ENCODE measurements at regions not wholly inside any gene's neighbourhood (a gene's known extent, or its start where the extent isn't known, plus 50 kb on each side); places are given as distances from the start of the nearest gene placed in this dataset.
A peak's percentile ranks its signal among the peaks of the same experiment; 100 is the strongest.
"Not testable (repeated sequence)": the region's sequence is repeated elsewhere in the genome, so short reads cannot be mapped to it uniquely, and the experiment has no call there.

DNA sequence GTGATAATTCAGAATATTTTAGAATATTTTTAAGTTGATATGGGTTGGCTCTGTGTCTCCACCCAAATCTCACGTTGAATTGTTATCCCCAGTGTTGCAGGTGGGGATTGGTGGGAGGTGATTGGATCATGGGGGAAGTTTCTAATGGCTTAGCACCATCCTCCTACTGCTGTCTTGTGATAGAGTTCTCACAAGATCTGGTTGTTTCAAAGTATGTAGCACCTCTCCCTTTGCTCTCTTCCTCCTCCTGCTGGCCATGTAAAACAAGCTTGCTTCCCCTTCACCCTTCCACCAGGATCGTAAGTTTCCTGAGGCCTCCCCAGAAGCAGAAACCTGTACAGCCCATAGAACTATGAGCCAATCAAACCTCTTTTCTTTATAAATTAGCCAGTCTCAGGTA, 214.6 kb upstream of the C9orf72 start:
- DNase-seq (ENCODE audit: insufficient read length, low spot score) (no peak), FAIRE-seq (no peak)
- TF ChIP-seq POLR2A (IDR thresholded peaks at IDR 0.05; ENCODE audit: low read depth, low read length): no peak

DNA sequence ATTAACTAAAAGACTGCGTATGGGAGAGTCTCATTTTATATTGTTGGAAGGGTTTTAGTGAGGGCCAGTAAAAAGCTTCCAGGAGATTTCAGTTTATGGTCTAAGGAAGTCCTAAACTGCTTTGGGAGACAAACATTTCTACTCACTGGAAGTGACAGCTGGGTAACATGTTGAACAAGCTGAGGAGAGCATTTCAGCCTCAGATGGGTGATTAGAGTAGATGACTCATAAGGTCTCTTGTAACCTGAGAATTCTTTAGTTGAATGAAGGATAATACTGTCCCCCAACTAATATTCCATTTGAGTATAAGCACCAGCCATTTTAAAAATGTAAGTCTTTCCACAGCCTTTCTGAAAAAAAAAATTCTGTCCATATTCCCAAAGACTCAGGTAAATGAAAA, 218.0 kb upstream of the C9orf72 start:
- DNase-seq (ENCODE audit: insufficient read length, low spot score) (peak; percentile 6), FAIRE-seq (peak; percentile 75)
- no peak for TF ChIP-seq POLR2A (IDR thresholded peaks at IDR 0.05; ENCODE audit: low read depth, low read length)

DNA sequence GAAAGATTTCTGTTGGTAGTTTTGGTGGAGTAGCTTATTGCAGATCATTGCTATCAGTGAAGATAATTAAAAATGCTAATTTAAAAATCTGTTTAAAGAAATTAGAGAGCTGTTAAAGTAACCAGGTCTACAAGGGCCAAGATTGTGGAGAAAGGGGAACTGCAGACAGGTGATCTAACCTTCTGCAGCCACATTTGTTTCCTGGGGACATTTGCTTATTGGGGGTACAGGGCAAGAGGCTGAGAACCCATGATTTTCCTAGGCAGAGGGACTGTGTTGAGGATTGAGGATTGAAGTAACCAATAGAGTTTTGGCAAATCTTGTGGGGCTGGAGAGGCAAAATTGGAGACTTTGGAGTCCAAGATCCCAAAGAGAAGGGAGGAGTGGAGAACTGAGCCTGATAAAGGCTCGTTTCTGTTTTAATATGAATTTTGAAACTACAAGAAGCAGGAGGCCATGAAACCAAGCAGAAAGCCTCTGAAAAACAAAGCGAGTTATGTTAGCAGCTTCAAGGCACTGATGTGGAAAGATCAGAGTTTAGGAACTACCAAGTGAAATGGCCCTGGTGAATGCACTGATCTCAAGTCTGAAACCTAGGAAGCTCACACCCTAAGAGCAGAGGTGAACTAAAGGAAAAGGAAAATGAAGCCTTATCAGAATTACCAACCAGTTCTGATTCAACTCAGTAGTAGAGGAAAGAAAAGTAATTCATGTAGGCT, 219.8 kb upstream of the C9orf72 start:
- no peak for TF ChIP-seq POLR2A (IDR thresholded peaks at IDR 0.05; ENCODE audit: low read depth, low read length)
- FAIRE-seq (no peak), DNase-seq (ENCODE audit: insufficient read length, low spot score) (no peak)

DNA sequence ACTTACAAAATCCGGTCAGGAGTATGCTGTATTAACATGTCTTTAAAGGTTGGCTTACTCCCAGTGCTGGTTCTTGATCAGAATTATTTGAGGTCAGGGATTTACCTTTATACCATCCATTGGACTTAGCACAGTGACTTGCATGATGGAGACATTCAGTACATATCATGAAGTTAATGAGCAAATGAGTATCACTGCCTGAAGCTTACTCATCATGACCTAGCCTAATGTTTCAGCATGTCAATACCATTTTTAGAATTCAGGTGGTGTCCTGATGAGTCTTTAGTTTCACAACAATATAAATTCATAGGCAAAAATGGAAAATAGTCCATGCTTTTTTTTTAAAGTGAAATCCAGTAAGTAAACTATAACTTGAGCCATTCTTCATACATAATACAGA, 226.0 kb upstream of the C9orf72 start:
- no peak for FAIRE-seq
- DNase-seq (ENCODE audit: insufficient read length, low spot score): no peak
- no peak for TF ChIP-seq POLR2A (IDR thresholded peaks at IDR 0.05; ENCODE audit: low read depth, low read length)

DNA sequence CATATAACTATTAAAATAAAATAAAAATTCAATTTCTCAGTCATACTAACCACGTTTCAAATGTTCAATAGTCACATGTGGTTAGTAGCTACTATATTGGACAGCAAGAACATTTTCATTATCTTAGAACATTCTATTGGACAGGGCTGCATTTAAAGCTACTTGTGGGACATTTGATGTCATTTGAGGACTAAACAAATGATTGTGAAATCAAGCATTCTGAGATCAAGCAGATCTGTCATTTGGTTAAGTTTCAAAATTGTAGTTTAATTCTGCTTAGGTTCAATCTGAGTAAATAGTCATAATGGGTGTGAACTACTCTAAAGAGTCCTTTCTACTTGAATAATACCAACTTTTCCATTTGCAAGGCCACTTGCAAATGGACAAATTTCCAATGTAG, 226.9 kb upstream of the C9orf72 start:
- DNase-seq (ENCODE audit: insufficient read length, low spot score) (no peak), FAIRE-seq (no peak)
- TF ChIP-seq POLR2A (IDR thresholded peaks at IDR 0.05; ENCODE audit: low read depth, low read length): no peak

DNA sequence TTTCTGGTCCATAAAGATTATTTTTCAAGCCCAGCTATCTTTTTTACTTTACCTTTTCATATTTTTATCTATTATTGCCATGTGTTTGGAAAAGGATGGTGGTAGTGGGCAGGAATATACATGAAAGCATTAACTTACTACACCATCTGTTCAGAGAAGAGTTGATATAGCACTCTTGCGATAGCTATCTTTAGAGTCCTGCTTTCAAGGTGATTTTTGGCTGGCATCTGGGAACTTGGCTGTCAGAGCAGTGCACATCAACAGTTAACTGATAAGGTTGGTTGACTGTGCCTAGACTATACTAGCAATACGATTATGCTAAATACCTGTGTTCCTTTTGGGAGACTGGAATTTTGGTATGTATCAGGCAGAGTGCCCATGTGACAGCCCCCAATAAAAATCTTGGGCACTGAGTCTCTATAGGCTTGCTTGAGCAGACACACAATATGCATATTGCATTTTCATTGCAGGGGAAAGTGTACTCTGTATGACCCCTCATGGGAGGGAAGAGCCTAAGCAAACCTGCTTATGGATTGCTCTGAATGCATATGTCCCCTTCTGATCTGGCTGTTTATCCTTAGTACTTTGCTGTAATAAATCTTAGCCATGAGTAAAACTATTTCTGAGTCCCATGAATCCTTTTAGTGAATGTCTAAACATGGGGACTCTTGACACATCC, 227.6 kb upstream of the C9orf72 start:
- no peak for TF ChIP-seq POLR2A (IDR thresholded peaks at IDR 0.05; ENCODE audit: low read depth, low read length)
- DNase-seq (ENCODE audit: insufficient read length, low spot score): no peak
- no peak for FAIRE-seq

DNA sequence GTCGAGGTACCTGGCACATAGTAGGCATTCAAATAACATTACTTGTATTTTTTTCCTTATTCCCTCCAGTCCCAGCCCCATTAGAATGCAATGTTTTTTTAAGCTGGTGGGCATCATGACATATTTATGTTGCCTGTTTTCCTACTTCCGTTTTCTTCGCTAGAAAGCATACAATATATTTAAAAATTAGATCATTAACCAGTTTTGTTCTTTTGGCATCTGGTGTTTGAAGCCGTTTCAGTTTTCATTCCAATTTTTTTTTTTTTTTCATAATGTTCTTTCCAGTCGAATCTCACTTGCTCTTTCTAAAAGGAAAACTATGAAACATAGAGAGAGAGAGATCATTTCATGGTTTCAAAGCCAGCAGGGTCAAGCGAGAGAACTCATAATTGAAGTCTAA, 228.3 kb upstream of the C9orf72 start:
- no peak for TF ChIP-seq POLR2A (IDR thresholded peaks at IDR 0.05; ENCODE audit: low read depth, low read length)
- FAIRE-seq: no peak
- no peak for DNase-seq (ENCODE audit: insufficient read length, low spot score)

DNA sequence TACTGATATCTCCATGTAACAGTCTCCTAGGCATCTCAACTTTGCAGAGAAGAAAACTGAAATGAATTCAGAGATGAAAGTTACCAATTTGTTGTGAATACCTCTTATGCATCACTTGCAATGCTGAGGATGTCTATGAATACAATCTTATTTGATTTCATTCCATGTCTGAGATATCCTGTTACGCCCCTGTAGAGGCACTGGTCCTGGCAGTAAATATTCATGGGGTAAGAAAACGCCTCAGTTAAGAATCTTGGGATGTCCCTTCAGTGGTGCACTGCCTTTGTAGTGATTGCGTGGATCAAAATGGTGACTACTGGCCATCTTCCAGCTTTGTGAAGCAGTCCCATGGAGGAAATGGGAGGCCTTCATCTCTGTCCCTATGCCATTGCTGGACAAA, 229.1 kb upstream of the C9orf72 start:
- TF ChIP-seq POLR2A (IDR thresholded peaks at IDR 0.05; ENCODE audit: low read depth, low read length): no peak
- no peak for FAIRE-seq
- no peak for DNase-seq (ENCODE audit: insufficient read length, low spot score)

DNA sequence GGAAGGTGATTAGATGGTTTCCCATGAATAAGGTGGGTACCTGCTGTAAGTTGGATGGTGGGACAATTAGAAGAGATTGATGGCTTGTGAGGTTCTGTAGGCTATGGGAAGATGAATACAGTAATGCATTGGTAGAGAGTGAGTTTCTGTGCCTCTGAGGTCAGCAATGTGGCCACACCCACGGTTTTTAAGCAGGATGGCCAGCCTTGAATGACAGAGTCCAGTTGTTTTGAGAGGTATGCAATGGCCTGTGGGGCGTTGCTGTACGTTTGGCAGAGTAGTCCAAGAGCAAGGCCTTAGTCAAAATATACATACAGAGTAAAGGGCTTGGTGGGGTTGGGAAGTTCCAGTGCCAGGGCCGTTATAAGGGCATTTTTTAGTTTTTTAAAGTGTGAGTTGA, 235.6 kb upstream of the C9orf72 start:
- TF ChIP-seq POLR2A (IDR thresholded peaks at IDR 0.05; ENCODE audit: low read depth, low read length): no peak
- no peak for FAIRE-seq
- DNase-seq (ENCODE audit: insufficient read length, low spot score): no peak

DNA sequence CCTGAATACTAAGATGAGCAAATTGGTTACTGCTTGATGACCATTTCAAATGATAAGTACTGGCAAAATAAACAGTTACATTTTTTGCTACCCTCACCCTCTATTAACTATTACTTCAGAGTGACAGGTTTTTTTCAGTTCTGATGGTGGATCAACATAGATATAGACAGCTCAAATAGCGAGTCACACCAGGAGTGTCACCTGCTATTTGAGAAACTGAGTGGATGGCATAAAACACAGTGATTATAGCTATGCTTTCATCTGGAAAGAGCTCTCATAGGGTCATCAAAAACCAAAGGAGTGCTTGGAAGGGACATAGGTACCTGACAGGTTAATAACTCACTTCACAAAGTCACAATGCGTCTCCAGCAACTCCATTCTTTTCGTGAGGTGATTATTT, 244.5 kb upstream of the C9orf72 start:
- FAIRE-seq (no peak), DNase-seq (ENCODE audit: insufficient read length, low spot score) (no peak)
- TF ChIP-seq POLR2A (IDR thresholded peaks at IDR 0.05; ENCODE audit: low read depth, low read length): no peak

DNA sequence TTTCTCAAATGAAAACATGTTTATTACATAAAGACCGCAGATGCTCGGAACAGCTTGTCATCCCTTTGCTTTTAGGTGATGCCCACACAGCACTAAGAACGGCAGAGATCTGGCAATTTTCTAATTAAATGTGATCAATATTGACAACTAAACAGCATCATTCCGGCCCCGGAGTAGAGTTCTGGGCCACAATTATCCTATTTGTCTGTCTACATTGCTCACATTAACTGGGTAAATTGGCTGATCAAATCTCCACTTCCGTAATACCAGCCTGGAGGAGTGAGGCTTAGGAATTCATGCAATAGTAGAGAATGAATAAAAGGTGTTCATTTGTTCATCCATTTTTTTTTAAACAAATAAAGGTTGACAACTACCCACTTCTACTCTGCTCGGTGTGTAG, 245.1 kb upstream of the C9orf72 start:
- TF ChIP-seq POLR2A (IDR thresholded peaks at IDR 0.05; ENCODE audit: low read depth, low read length): no peak

DNA sequence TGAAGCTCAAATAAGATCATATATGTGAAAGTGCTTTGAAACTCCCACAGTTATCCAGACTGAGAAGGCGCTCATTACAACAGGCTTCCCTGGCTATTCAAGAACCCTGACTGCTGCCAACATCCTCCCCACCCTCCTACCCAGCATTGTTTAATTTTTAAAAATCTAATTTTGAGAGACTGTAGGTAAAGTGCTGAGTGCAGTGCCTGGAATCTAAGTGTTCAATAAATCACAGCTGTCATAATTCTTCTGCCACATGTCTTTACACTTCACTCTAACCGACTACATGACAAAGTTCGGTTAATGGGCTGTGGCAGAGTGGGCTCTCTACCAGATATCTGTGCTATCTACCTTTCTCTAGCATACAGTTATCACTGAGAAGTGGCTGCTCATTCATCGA, 255.6 kb upstream of the C9orf72 start:
- no peak for DNase-seq (ENCODE audit: insufficient read length, low spot score)
- peak; percentile 15 for FAIRE-seq
- TF ChIP-seq POLR2A (IDR thresholded peaks at IDR 0.05; ENCODE audit: low read depth, low read length): no peak

More for the DNA sequence above, 245.1 kb upstream of the C9orf72 start:
- DNase-seq (ENCODE audit: insufficient read length, low spot score) (no peak), FAIRE-seq (no peak)

DNA sequence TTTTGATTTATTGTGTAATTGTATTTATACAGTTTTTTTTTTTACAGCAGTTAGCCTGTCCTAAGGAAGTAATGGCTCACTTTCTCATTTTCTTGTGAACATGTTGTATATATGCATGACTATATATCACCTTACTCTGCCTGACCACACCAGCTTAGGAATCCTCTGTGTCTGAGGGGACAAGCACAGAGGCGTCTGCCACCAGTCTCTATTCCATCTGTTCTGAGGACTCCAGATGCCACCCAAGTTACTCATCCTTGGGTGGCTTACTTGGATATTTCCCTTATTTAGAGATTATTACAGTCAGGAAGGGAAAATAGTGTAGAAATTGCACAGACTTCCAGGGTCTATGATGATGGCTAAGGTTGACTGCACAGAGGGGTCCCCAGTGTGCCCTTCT, 256.3 kb upstream of the C9orf72 start:
- no peak for FAIRE-seq

DNA sequence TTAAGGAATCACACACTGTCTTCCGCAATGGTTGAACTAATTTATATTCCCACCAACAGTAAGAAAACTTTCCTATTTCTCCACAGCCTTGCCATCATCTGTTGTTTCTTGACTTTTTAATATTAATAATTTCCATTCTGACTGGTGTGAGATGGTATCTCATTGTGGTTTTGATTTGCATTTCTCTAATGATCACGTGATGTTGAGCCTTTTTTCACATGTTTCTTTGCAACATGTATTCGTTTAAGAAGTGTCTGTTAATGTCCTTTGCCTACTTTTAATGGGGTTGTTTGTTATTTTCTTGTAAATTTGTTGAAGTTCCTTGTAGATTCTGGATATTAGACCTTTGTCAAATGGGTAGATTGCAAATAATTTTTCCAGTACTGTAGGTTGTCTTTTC, 258.8 kb upstream of the C9orf72 start:
- DNase-seq (ENCODE audit: insufficient read length, low spot score); FAIRE-seq: not testable (repeated sequence)

More for the DNA sequence above, 256.3 kb upstream of the C9orf72 start:
- no peak for TF ChIP-seq POLR2A (IDR thresholded peaks at IDR 0.05; ENCODE audit: low read depth, low read length)
- DNase-seq (ENCODE audit: insufficient read length, low spot score): no peak

DNA sequence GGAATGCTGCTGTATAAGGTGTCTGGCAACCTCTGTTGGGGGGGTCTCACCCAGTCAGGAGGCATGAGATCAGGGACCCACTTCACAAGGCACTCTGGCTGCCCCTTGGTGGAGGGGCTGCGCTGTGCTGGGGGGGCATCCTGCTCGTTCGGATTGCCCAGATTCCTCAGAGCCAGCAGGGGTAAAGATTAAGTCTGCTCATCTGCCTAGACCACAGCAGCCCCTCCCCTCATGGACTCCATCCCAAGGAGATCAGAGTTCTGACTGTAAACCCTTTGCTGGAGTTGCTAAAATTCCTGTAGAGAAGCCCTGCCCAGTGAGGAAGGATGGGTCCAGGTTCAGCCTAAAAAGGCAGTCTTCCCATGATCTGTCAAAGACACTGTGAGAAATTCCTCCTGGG, 262.0 kb upstream of the C9orf72 start:
- DNase-seq (ENCODE audit: insufficient read length, low spot score) (no peak), FAIRE-seq (no peak)
- no peak for TF ChIP-seq POLR2A (IDR thresholded peaks at IDR 0.05; ENCODE audit: low read depth, low read length)

Data from H54 (cell line).